DLD1 (cell line): ENCODE measurements at regions not wholly inside any gene's neighbourhood (a gene's known extent, or its start where the extent isn't known, plus 50 kb on each side); places are given as distances from the start of the nearest gene placed in this dataset.

Experiments
- in situ Hi-C: cut with HindIII; loops from 2 replicates; pipeline ENCODE4 v1.10.0; 2017; ENCODE audit warnings: low sequenced_read_pairs

GRCh38 chr1:147811273-147811672 is 50.9 kb upstream of the GJA5 start:
- in situ Hi-C loops: no loop called here

GRCh38 chr1:147811751-147812150 is 51.3 kb upstream of the GJA5 start:
- in situ Hi-C loops: no loop called here

- in situ Hi-C loops: no loop called here
Measured at GRCh38 chr1:147812799-147813198, 52.4 kb upstream of the GJA5 start.

- in situ Hi-C loops: no loop called here
Measured at GRCh38 chr1:147815503-147815902, 55.1 kb upstream of the GJA5 start.

GRCh38 chr1:147820761-147821297 is 60.4 kb upstream of the GJA5 start:
- in situ Hi-C loops: no loop called here

GRCh38 chr1:147821883-147822282 is 61.5 kb upstream of the GJA5 start:
- in situ Hi-C loops: no loop called here

- in situ Hi-C loops: no loop called here
Measured at GRCh38 chr1:147822292-147822691, 61.9 kb upstream of the GJA5 start.

GRCh38 chr1:147824001-147824400 is 63.6 kb upstream of the GJA5 start:
- in situ Hi-C loops: no loop called here

- in situ Hi-C loops: no loop called here
Measured at GRCh38 chr1:147824798-147825197, 64.4 kb upstream of the GJA5 start.

GRCh38 chr1:147825586-147825985 is 65.2 kb upstream of the GJA5 start:
- in situ Hi-C loops: no loop called here

GRCh38 chr1:147826259-147826658 is 65.9 kb upstream of the GJA5 start:
- in situ Hi-C loops: no loop called here

GRCh38 chr1:147833231-147833860 is 69.2 kb upstream of the GJA8 start:
- in situ Hi-C loops: no loop called here

- in situ Hi-C loops: no loop called here
Measured at GRCh38 chr1:147834181-147834580, 68.4 kb upstream of the GJA8 start.

GRCh38 chr1:147834810-147835209 is 67.8 kb upstream of the GJA8 start:
- in situ Hi-C loops: no loop called here

GRCh38 chr1:147837129-147837963 is 65.2 kb upstream of the GJA8 start:
- in situ Hi-C loops: no loop called here

- in situ Hi-C loops: no loop called here
Measured at GRCh38 chr1:147837964-147838292, 64.7 kb upstream of the GJA8 start.

GRCh38 chr1:147840909-147841308 is 61.7 kb upstream of the GJA8 start:
- in situ Hi-C loops: no loop called here

GRCh38 chr1:147842578-147842977 is 60.0 kb upstream of the GJA8 start:
- in situ Hi-C loops: no loop called here

- in situ Hi-C loops: no loop called here
Measured at GRCh38 chr1:147843486-147843885, 59.1 kb upstream of the GJA8 start.

GRCh38 chr1:147847831-147848230 is 54.8 kb upstream of the GJA8 start:
- in situ Hi-C loops: no loop called here

- in situ Hi-C loops: no loop called here
Measured at GRCh38 chr1:147849098-147849895, 53.3 kb upstream of the GJA8 start.
